RWPE2 (cell line): ENCODE measurements at regions not wholly inside any gene's neighbourhood (a gene's known extent, or its start where the extent isn't known, plus 50 kb on each side); places are given as distances from the start of the nearest gene placed in this dataset.

Experiments
- ATAC-seq: fragments of 200-7000 bp; cut with Tn5 transposase; 3 replicates; pipeline ENCODE4 v1.9.1; 2021; ENCODE audit warnings: low read depth
- DNase-seq: peaks from one replicate; pipeline ENCODE4 v3.0.0-alpha.2; 2020; ENCODE audit warnings: low spot score
- H3K27ac ChIP-seq: fragments of 450-650 bp; 2 replicates; pipeline ENCODE4 v1.5.1; 2017; ENCODE audit warnings: mild to moderate bottlenecking; ENCODE audit not compliant: poor library complexity, severe bottlenecking
- H3K27me3 ChIP-seq: fragments of 250-450 bp; sonication (Bioruptor Pico); 2 replicates; pipeline ENCODE4 v1.5.1; 2021; ENCODE audit warnings: mild to moderate bottlenecking, moderate library complexity; ENCODE audit not compliant: insufficient read depth, poor library complexity, severe bottlenecking
- H3K36me3 ChIP-seq: fragments of 250-450 bp; sonication (Bioruptor Pico); 2 replicates; pipeline ENCODE4 v1.5.1; 2020; ENCODE audit warnings: low read depth, mild to moderate bottlenecking, moderate library complexity
- H3K4me1 ChIP-seq: fragments of 250-450 bp; sonication (Bioruptor Pico); 2 replicates; pipeline ENCODE4 v1.5.1; 2021; ENCODE audit warnings: mild to moderate bottlenecking, moderate library complexity; ENCODE audit not compliant: insufficient read depth, poor library complexity, severe bottlenecking
- H3K4me3 ChIP-seq: fragments of 250-450 bp; sonication (Bioruptor Pico); 2 replicates; pipeline ENCODE4 v1.5.1; 2021; ENCODE audit warnings: mild to moderate bottlenecking, moderate library complexity; ENCODE audit not compliant: severe bottlenecking
- H3K9me3 ChIP-seq: fragments of 250-450 bp; sonication (Bioruptor Pico); 2 replicates; pipeline ENCODE4 v1.5.1; 2021; ENCODE audit warnings: mild to moderate bottlenecking, moderate library complexity; ENCODE audit not compliant: severe bottlenecking
- TF ChIP-seq, protein P1 (sequence below): fragments of 450-650 bp; IDR thresholded peaks from one replicate; pipeline ENCODE4 v1.5.1; 2017; ENCODE audit warnings: mild to moderate bottlenecking, moderate library complexity; ENCODE audit not compliant: poor library complexity, severe bottlenecking

DNA sequence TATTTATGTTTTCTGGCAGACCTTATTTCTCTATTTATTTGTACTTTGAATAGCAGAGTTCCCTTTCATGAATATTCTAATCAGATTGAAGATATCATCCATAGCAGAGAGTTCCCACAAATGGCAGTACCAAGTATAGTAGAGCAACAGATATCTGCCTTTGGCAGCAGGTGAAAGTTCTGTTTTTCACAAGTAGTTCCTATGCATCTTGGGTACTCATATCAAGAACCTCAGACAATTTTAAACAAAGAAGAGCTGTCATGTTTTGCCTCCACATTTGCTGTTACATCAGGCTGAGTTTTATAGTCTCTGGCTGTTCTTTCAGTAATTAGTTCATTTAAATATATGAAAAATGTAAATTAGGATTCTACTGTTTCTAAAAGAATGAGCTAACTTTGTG is 252.0 kb downstream of the KCNC2 start:
- TF ChIP-seq, protein P1, sequence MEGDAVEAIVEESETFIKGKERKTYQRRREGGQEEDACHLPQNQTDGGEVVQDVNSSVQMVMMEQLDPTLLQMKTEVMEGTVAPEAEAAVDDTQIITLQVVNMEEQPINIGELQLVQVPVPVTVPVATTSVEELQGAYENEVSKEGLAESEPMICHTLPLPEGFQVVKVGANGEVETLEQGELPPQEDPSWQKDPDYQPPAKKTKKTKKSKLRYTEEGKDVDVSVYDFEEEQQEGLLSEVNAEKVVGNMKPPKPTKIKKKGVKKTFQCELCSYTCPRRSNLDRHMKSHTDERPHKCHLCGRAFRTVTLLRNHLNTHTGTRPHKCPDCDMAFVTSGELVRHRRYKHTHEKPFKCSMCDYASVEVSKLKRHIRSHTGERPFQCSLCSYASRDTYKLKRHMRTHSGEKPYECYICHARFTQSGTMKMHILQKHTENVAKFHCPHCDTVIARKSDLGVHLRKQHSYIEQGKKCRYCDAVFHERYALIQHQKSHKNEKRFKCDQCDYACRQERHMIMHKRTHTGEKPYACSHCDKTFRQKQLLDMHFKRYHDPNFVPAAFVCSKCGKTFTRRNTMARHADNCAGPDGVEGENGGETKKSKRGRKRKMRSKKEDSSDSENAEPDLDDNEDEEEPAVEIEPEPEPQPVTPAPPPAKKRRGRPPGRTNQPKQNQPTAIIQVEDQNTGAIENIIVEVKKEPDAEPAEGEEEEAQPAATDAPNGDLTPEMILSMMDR: no peak
- DNase-seq: no peak
- Histone ChIP-seq H3K4me3 (no peak overlapping the region), H3K9me3 (no peaks in the 10 kb centered on the region), H3K4me1 (no peaks in the 10 kb centered on the region), H3K36me3 (no peaks in the 10 kb centered on the region), H3K27me3 (no peaks in the 10 kb centered on the region), H3K27ac (no peak overlapping the region)
- ATAC-seq: no peak

DNA sequence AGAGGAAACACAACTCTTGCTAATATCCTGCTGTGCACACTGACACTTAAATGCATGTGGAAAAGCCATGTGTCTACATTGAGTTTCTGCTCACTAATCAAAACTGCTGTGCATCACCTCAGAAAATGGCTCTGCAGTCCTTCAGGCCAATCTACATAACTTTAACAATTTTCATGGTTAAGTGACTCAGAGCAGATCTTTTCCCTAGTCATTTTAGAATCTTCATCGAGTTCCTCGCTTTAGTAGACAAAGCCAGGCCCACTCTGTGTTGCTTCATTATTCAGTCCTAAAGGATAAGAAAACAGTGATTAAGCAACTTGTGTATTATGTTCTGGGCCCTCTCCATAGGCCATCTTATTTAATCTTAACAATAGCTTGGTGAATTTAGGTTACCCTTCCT is 250.0 kb downstream of the KCNC2 start:
- TF ChIP-seq, protein P1: no peak
- no peaks in the 10 kb centered on the region for H3K36me3 ChIP-seq
- H3K27ac ChIP-seq: no peak overlapping the region
- DNase-seq (no peak), ATAC-seq (no peak)
- H3K4me3 ChIP-seq: no peak overlapping the region
- no peaks in the 10 kb centered on the region for H3K9me3 ChIP-seq
- H3K27me3 ChIP-seq: no peaks in the 10 kb centered on the region
- no peaks in the 10 kb centered on the region for H3K4me1 ChIP-seq

DNA sequence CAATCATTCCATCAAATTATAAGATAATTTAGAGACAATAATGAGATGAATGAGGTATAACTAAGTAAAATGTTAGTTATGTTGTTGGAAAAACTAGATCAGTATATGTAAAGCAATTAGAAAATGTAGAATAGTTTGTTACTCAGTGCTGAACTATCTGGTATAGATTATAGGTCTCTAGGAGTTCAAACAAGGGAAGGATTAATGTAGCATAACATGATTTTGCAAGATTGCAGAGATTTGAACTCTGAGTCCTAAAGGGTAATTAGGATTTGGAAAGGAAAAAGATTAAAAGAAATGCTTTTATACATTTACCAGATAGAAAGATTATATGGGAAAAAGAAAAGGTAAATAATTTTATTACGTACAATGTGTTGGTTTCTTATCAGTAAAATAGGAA is 246.3 kb downstream of the KCNC2 start:
- Histone ChIP-seq H3K27me3 (no peaks in the 10 kb centered on the region), H3K9me3 (no peaks in the 10 kb centered on the region), H3K4me1 (no peaks in the 10 kb centered on the region), H3K4me3 (no peak overlapping the region), H3K27ac (no peak overlapping the region), H3K36me3 (no peaks in the 10 kb centered on the region)
- TF ChIP-seq, protein P1: no peak
- DNase-seq (no peak), ATAC-seq (no peak)

DNA sequence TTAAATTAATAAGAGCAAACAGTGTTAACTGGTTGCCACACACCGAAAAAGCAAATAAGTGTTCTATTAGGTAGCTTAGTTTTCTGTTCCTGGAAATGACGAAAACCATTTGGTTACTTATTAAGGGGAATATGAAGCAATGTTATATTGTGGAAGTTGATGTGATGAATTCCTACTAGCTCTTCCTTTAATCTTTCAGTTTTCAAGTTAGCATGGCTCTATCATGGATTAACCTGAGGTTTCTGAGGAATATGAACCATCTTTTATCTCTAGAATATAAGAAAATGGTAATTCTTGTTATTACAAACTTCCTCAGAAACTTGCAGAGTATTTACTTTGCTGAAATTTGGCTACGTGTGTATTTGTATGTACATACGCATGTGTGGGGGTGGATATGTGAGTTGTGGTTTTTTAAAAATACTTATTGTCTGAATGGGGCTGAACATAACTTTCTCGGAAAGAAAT is 245.7 kb downstream of the KCNC2 start:
- DNase-seq (no peak), ATAC-seq (no peak)
- no peak overlapping the region for H3K4me3 ChIP-seq
- H3K27me3 ChIP-seq: no peaks in the 10 kb centered on the region
- TF ChIP-seq, protein P1: no peak
- H3K27ac ChIP-seq: no peak overlapping the region
- no peaks in the 10 kb centered on the region for H3K4me1 ChIP-seq
- H3K9me3 ChIP-seq: no peaks in the 10 kb centered on the region
- no peaks in the 10 kb centered on the region for H3K36me3 ChIP-seq

DNA sequence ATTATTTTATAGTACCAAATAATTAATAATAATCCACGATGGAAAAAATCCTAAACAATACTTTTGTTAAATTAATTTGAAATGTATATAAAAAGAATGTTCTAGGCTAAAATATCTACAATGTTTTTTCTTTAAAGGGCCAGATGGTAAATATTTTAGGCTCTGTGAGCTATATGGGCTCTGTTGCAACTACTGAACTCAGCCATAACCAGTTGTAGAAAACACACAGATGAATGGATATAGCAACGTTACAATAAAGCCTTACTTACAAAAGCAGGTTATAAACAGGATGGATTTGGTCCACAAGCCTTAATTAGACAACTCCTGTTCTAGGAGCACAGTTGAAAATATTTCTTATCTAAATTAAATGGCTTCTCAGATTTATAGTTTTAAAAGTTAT is 245.2 kb downstream of the KCNC2 start:
- no peaks in the 10 kb centered on the region for H3K4me1 ChIP-seq
- no peak overlapping the region for H3K27ac ChIP-seq
- H3K4me3 ChIP-seq: no peak overlapping the region
- TF ChIP-seq, protein P1: no peak
- no peaks in the 10 kb centered on the region for H3K9me3 ChIP-seq
- ATAC-seq (no peak), DNase-seq (no peak)
- no peaks in the 10 kb centered on the region for H3K27me3 ChIP-seq
- H3K36me3 ChIP-seq: no peaks in the 10 kb centered on the region
